IPS-NIHi11 (cell line): ENCODE measurements at regions not wholly inside any gene's neighbourhood (a gene's known extent, or its start where the extent isn't known, plus 50 kb on each side); places are given as distances from the start of the nearest gene placed in this dataset.
"Not testable (repeated sequence)": the region's sequence is repeated elsewhere in the genome, so short reads cannot be mapped to it uniquely, and the experiment has no call there.

Experiments used
- DNase-seq: peaks from one replicate; pipeline ENCODE4 v3.0.0; 2012; ENCODE audit warnings: mixed read lengths, low spot score

- DNase-seq: no peak
These were observed 55.5 kb upstream of the PIK3C3 start for GRCh38 chr18:41899535-41899934.

GRCh38 chr18:41893432-41893831, 61.6 kb upstream of the PIK3C3 start:
- DNase-seq: no peak

GRCh38 chr18:41887100-41887499, 67.9 kb upstream of the PIK3C3 start:
- DNase-seq: no peak

GRCh38 chr18:41886126-41886807, 68.8 kb upstream of the PIK3C3 start:
- no peak for DNase-seq

GRCh38 chr18:41881285-41881684, 73.7 kb upstream of the PIK3C3 start:
- DNase-seq: no peak

- DNase-seq: no peak
These were observed 75.8 kb upstream of the PIK3C3 start for GRCh38 chr18:41879256-41879655.

GRCh38 chr18:41875094-41875780, 79.8 kb upstream of the PIK3C3 start:
- no peak for DNase-seq

GRCh38 chr18:41873730-41874129, 81.3 kb upstream of the PIK3C3 start:
- DNase-seq: no peak

GRCh38 chr18:41872206-41872605, 82.8 kb upstream of the PIK3C3 start:
- DNase-seq: no peak

GRCh38 chr18:41871229-41872000, 83.6 kb upstream of the PIK3C3 start:
- no peak for DNase-seq

GRCh38 chr18:41870817-41871216, 84.2 kb upstream of the PIK3C3 start:
- DNase-seq: no peak

GRCh38 chr18:41870191-41870590, 84.8 kb upstream of the PIK3C3 start:
- no peak for DNase-seq

GRCh38 chr18:41865796-41866195, 89.2 kb upstream of the PIK3C3 start:
- DNase-seq: not testable (repeated sequence)

- no peak for DNase-seq
These were observed 90.8 kb upstream of the PIK3C3 start for GRCh38 chr18:41864216-41864615.

GRCh38 chr18:41862921-41863320, 92.1 kb upstream of the PIK3C3 start:
- DNase-seq: no peak

- no peak for DNase-seq
These were observed 94.0 kb upstream of the PIK3C3 start for GRCh38 chr18:41860987-41861386.

- DNase-seq: no peak
These were observed 96.1 kb upstream of the PIK3C3 start for GRCh38 chr18:41858761-41859555.

- no peak for DNase-seq
These were observed 101.8 kb upstream of the PIK3C3 start for GRCh38 chr18:41853280-41853679.

GRCh38 chr18:41850781-41851180, 104.3 kb upstream of the PIK3C3 start:
- DNase-seq: no peak

GRCh38 chr18:41849632-41850031, 105.4 kb upstream of the PIK3C3 start:
- no peak for DNase-seq

GRCh38 chr18:41845563-41845962, 109.5 kb upstream of the PIK3C3 start:
- no peak for DNase-seq

GRCh38 chr18:41842886-41843285, 112.1 kb upstream of the PIK3C3 start:
- no peak for DNase-seq
